Stimulated activated CD8-positive, alpha-beta memory T cell treated with anti-CD3 and anti-CD28 coated beads, Interleukin-4, amount 100 ng/mL, for 4 hours (primary cell): ENCODE measurements at regions not wholly inside any gene's neighbourhood (a gene's known extent, or its start where the extent isn't known, plus 50 kb on each side); places are given as distances from the start of the nearest gene placed in this dataset.

Experiments used
- DNase-seq, 2 donors: peaks; one replicate each; pipeline ENCODE4 v3.0.0-alpha.2; 2020; ENCODE audit warnings: low read depth in 2 of 2, low spot score in 1 of 2

GRCh38 chr14:62002642-62003041, 240.4 kb downstream of the SNAPC1 start:
- no peak for DNase-seq

GRCh38 chr14:62003701-62004100, 241.5 kb downstream of the SNAPC1 start:
- no peak for DNase-seq

- no peak for DNase-seq
These were observed 244.0 kb downstream of the SNAPC1 start for GRCh38 chr14:62006116-62006731.

- no peak for DNase-seq
These were observed 253.0 kb downstream of the SNAPC1 start for GRCh38 chr14:62015243-62015642.

GRCh38 chr14:62015945-62016344, 253.7 kb downstream of the SNAPC1 start:
- DNase-seq = no peak

- DNase-seq = no peak
These were observed 255.5 kb downstream of the SNAPC1 start for GRCh38 chr14:62017651-62018230.

GRCh38 chr14:62018606-62019005, 256.4 kb downstream of the SNAPC1 start:
- no peak for DNase-seq

GRCh38 chr14:62027958-62028357, 265.7 kb downstream of the SNAPC1 start:
- DNase-seq = no peak

- DNase-seq = no peak
These were observed 267.3 kb downstream of the SNAPC1 start for GRCh38 chr14:62029569-62029924.

GRCh38 chr14:62030387-62030786, 268.2 kb downstream of the SNAPC1 start:
- DNase-seq = no peak

- DNase-seq = no peak
These were observed 269.3 kb downstream of the SNAPC1 start for GRCh38 chr14:62031504-62031903.

- DNase-seq = no peak
These were observed 291.0 kb downstream of the SNAPC1 start for GRCh38 chr14:62053188-62053587.

GRCh38 chr14:62056789-62057188, 294.6 kb downstream of the SNAPC1 start:
- no peak for DNase-seq

- no peak for DNase-seq
These were observed 300.4 kb downstream of the SNAPC1 start for GRCh38 chr14:62062645-62063044.

- DNase-seq = no peak
These were observed 302.6 kb downstream of the SNAPC1 start for GRCh38 chr14:62064751-62065323.

GRCh38 chr14:62066304-62066703, 304.1 kb downstream of the SNAPC1 start:
- no peak for DNase-seq

- DNase-seq = no peak
These were observed 308.8 kb downstream of the SNAPC1 start for GRCh38 chr14:62071039-62071438.

GRCh38 chr14:62076368-62076767, 314.1 kb downstream of the SNAPC1 start:
- DNase-seq = no peak

GRCh38 chr14:62076825-62077605, 314.8 kb downstream of the SNAPC1 start:
- no peak for DNase-seq

- no peak for DNase-seq
These were observed 315.5 kb downstream of the SNAPC1 start for GRCh38 chr14:62077676-62078261.

- DNase-seq = no peak
These were observed 316.8 kb downstream of the SNAPC1 start for GRCh38 chr14:62079038-62079437.
